ENCODE measurements at regions not wholly inside any gene's neighbourhood (a gene's known extent, or its start where the extent isn't known, plus 50 kb on each side); places are given as distances from the start of the nearest gene placed in this dataset.

DNA sequence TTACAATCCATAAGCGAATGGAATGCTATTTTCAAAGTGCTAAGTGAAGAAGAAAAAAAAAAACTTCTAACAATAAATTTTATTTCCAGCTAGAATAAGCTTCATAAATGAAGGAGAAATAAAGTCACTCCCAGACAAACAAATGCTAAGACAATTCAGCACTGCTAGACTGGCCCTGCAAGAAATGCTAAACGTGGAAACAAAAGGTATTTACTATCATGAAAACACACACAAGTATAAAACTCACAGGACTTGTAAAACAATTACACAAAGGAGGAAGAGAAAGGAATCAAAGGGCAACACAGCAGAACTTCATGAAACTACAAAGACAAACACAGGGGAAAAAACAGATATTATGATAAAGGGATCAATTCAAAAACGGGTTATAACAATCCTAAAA lies 85.8 kb upstream of the NELL2 start:
- DNase-seq = no peak

DNA sequence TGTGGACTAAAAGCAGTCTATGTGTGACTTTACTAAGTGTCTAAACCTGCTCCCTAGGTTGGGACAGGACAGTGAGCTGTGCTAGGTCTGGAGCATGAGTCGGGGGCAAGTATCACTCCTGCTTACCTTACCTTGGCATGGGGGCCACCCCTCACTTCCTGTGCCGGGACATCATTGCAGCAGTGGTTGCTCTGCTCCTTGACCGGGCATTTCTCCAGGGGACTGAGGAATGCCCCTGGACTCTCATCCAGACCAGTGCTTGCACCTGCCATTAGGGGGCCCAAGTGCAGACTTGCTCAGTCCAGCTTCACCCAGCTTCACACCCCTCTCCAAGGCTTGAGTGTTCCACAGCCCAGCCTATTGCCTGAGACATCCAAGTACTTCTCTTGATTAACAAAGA lies 84.7 kb upstream of the NELL2 start:
- DNase-seq = no peak

DNA sequence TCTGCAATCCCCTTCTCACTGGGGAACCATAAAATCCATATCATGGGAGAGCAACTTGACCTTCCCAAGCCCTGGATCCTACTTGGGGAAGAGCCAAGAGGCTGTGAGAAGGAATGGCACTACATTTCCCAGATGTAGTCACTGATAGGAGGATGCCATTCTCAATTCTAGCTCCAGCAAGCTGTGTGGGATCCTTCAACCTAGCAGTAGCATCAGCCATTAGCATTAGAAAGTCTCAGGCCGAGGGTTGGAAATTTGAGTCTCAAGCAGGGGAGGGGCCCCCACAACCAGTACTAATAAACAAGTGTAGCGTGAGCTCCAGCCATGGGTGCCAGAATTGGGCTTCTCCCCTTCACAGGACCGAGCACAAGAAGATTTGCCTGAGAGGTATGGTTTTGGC lies 84.3 kb upstream of the NELL2 start:
- DNase-seq = no peak

DNA sequence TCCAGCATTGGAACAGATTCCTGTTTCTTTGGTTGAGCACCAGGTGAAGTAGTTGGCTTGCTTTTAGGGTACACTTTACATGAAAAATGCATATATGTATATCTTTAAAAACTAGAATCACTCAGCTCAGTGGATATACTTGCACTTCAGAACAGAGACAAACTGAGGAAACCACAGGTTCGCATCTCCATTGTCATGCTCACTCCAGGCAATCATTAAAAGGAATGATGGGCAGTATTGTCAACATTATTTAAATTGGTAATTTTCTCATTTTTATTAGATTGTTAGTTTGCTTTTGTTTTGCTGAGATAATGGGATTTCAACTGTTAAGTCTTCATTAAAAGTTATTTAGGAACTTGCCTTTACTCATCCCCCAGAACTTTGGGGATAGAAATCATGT lies 71.0 kb upstream of the NELL2 start:
- DNase-seq = no peak

DNA sequence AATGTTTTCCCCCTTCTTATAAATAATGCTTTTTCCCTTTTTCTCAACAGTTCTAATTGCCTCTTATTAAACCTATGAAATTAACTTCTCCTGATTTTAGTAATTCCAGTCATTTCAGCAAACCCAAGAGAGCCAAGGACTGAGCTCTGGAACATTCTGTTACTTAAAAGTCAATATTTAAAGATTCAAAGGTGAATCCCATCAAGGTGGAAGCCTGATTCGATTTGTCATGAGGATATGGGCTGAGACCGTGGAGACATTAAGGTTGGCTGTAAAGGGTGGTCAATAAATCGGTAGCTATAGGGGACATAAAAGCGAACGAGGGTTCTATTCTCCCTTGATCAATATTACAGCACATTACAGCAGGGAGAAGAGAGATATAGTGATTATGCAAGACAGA lies 66.6 kb upstream of the NELL2 start:
- no peak for DNase-seq

DNA sequence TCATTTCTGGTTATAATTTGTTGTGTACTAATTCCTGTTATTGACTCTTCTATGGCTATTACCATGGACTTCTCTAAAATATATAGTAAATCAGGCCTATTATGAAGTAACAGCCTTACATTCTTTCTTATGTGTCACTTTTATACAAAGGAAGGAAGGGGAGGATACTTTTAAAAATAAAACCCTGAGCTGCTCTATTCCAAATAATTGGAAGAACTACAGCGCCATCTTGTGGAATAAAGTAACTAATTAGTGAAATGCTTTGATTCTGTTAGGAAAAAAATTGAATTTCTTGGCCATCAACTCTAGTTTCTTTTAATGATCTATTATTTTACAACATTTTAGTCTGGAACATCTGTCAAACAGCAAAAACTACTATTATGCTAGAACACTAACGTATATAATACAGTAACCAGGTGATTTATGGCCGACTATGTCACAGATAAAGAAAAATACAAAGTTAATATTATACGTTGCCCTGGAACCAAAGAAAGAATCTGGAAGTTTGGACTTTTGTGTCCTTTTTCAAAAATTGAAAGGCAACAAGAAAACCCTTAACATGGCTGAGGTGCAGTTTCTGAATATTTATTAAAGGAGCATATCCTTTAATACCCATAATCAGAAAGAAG lies 55.0 kb upstream of the NELL2 start:
- DNase-seq = peak; percentile 48

DNA sequence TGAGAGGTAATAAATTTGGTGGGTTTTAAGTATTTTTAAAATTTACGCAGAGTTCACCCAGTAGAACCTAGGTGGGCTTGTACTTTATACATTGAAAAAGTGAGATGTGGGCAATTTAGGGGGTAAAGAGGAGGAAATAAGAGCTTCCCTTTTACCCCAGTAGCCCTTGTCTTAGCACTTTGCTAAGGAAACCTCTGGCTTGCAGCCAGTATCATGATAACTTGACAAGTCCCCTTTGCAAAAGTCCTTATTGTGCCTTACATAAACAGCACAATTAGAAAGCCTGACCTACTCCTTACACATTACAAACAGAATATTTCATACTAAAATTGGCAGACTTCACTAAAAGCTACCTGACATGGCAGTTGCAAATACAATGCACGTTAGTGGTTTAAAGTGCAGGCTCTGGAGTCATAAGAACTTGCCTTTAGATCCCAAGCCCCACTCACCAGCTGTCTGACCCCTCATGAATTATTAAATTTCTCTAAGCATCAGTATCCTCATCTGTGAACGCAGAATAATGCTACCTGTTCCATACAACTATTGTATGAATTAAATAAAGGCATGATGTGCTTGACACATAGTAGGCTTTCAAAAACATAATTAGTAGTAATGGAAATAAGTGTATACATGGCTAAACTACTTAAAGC lies 53.2 kb upstream of the NELL2 start:
- no peak for DNase-seq
